GM12878 (cell line): ENCODE measurements at regions not wholly inside any gene's neighbourhood (a gene's known extent, or its start where the extent isn't known, plus 50 kb on each side); places are given as distances from the start of the nearest gene placed in this dataset.

Source experiments
- ATAC-seq: fragments of 200-7000 bp; cut with Tn5 transposase; 3 replicates; pipeline ENCODE4 v1.9.1; 2020; ENCODE audit warnings: mild to moderate bottlenecking, moderate library complexity
- BruUV-seq: library from RNA; stranded (reverse); fragments of 400-500 nt; replicated peaks from 2 replicates; lab custom pipeline; 2021; lab: Mats Ljungman, UMichigan
- CTCF ChIA-PET: fragments of 300-600 bp; sonication (Branson Sonifier 250); formaldehyde crosslinking; extraction: SDS; loops from one replicate; lab custom pipeline; 2021; ENCODE audit warnings: inconsistent platforms; lab: Yijun Ruan, JAX
- POLR2A ChIA-PET: fragments of 350-600 bp; formaldehyde crosslinking; extraction: SDS; loops from one replicate; lab custom pipeline; 2021; ENCODE audit warnings: inconsistent platforms; lab: Charles Lee
- RAD21 ChIA-PET: fragments of 300-600 bp; sonication (Branson Sonifier 250); formaldehyde crosslinking; loops from one replicate; lab custom pipeline; 2023; ENCODE audit warnings: antibody characterized with exemption; ENCODE audit not compliant: unreplicated experiment; lab: Charles Lee
- SMC1A ChIA-PET: fragments of 300-600 bp; sonication (Branson Sonifier 250); formaldehyde crosslinking; loops from one replicate; lab custom pipeline; 2023; ENCODE audit not compliant: unreplicated experiment, uncharacterized antibody; lab: Charles Lee
- DNase-seq: peaks from one replicate; pipeline ENCODE4 v3.0.0-alpha.2; 2011; ENCODE audit warnings: low read depth, low spot score
- FAIRE-seq: peaks from 3 replicates; lab custom pipeline; 2011; peaks lifted over from hg19 to GRCh38; lab: Jason Lieb, UNC
- H2AFZ ChIP-seq: 2 replicates; pipeline ENCODE4 v1.6.0; 2011; ENCODE audit warnings: low read depth, low read length, control low read depth; ENCODE audit not compliant: control insufficient read depth
- H3K27ac ChIP-seq: 2 replicates; pipeline ENCODE4 v1.5.1; 2011; ENCODE audit warnings: control low read depth; ENCODE audit not compliant: control insufficient read depth, insufficient read depth
- H3K27me3 ChIP-seq, 2 experiments: replicated peaks in 1 of 2; 2 replicates each; pipeline versions ENCODE4 v1.6.0 to v1.6.1; 2011; ENCODE audit warnings: low read length in 1 of 2; ENCODE audit not compliant: control insufficient read depth in 2 of 2, insufficient read depth in 2 of 2
- H3K36me3 ChIP-seq, 2 experiments: 2 replicates each; pipeline ENCODE4 v1.5.1; 2011; ENCODE audit warnings: low read length in 1 of 2; ENCODE audit not compliant: control insufficient read depth in 2 of 2, insufficient read depth in 2 of 2
- H3K4me1 ChIP-seq: 2 replicates; pipeline ENCODE4 v1.6.1; 2011; ENCODE audit warnings: mild to moderate bottlenecking, low read length, moderate library complexity, mixed read lengths; ENCODE audit not compliant: control insufficient read depth, insufficient read depth
- H3K4me2 ChIP-seq: 2 replicates; pipeline ENCODE4 v1.6.0; 2011; ENCODE audit warnings: control low read depth; ENCODE audit not compliant: control insufficient read depth, insufficient read depth
- H3K4me3 ChIP-seq: fragments of 200-600 bp; sonication (generic); 2 replicates; pipeline ENCODE4 v1.5.1; 2016
- H3K79me2 ChIP-seq: 2 replicates; pipeline ENCODE4 v1.6.0; 2011; ENCODE audit warnings: low read length; ENCODE audit not compliant: control insufficient read depth, insufficient read depth
- H3K9ac ChIP-seq: 2 replicates; pipeline ENCODE4 v1.8.0; 2011; ENCODE audit warnings: low read length, control low read depth, mixed read lengths; ENCODE audit not compliant: control insufficient read depth, insufficient read depth
- H3K9me3 ChIP-seq: replicated peaks from 3 replicates; pipeline ENCODE4 v1.5.1; 2011; ENCODE audit warnings: mild to moderate bottlenecking, low read length; ENCODE audit not compliant: control insufficient read depth, insufficient read depth
- H4K20me1 ChIP-seq: 2 replicates; pipeline ENCODE4 v1.6.0; 2011; ENCODE audit not compliant: control insufficient read depth, insufficient read depth
- HDGF ChIP-seq: fragments of 450-650 bp; IDR thresholded peaks from 2 replicates; pipeline ENCODE4 v1.6.1; 2016; ENCODE audit warnings: antibody characterized with exemption
- SPI1 ChIP-seq: IDR thresholded peaks from 2 replicates; pipeline ENCODE4 v1.6.1; 2011; ENCODE audit warnings: low read depth, mild to moderate bottlenecking, low read length, moderate library complexity, borderline replicate concordance; ENCODE audit not compliant: insufficient read depth
- TARDBP ChIP-seq: IDR thresholded peaks from 2 replicates; pipeline ENCODE4 v1.6.1; 2016; ENCODE audit warnings: borderline replicate concordance
- WGBS: methylation state at CpG from one replicate; pipeline ENCODE4 v1.1.6; 2016; ENCODE audit warnings: low lambda C conversion rate; ENCODE audit not compliant: insufficient replicate concordance, insufficient coverage; ENCODE audit errors: missing lambda C conversion rate; 5-methylcytosine and 5-hydroxymethylcytosine counted together
- in situ Hi-C: fragments of 300-500 bp; cut with MboI; formaldehyde crosslinking; loops from 9 replicates; pipeline ENCODE4 v1.14.3; 2018; ENCODE audit warnings: mixed read lengths
- intact Hi-C: fragments of 100-400 bp; cut with micrococcal nuclease; formaldehyde crosslinking; loops from one replicate; pipeline ENCODE4 v1.14.2; 2022; ENCODE audit not compliant: unreplicated experiment

- no peaks in the 10 kb centered on the region for H3K4me1 ChIP-seq
- no peaks in the 10 kb centered on the region for H3K9me3 ChIP-seq
- H3K36me3 ChIP-seq, result no peaks in the 10 kb centered on the region
- no peak overlapping the region for H3K4me2 ChIP-seq
- in situ Hi-C loops (no loop called here), intact Hi-C loops (no loop called here)
- BruUV-seq, result no TSS peak
- H3K4me3 ChIP-seq, result no peak overlapping the region
- TF ChIP-seq SPI1 (peak; percentile 53; the same call in 1 of the 2 replicates), TARDBP (no peak)
- H4K20me1 ChIP-seq, result no peaks in the 10 kb centered on the region
- FAIRE-seq, result peak; percentile 41
- WGBS, result 9% methylated on average over 7 of the region's 8 CpGs
- no peaks in the 10 kb centered on the region for H3K79me2 ChIP-seq
- no peak overlapping the region for H3K27ac ChIP-seq
- DNase-seq, result no peak
- ChIA-PET SMC1A (no interaction called here), CTCF (no interaction called here), RAD21 (no interaction called here), POLR2A (no interaction called here)
- H3K27me3 ChIP-seq, result no peaks in the 10 kb centered on the region
- no peak for ATAC-seq
- H3K9ac ChIP-seq, result no peak overlapping the region
- H2AFZ ChIP-seq, result no peak overlapping the region; the same call in 1 of the 2 replicates
These were observed 53.6 kb upstream of the RUNX1 start for GRCh38 chr21:35102488-35103371.

- no peaks in the 10 kb centered on the region for H3K9me3 ChIP-seq
- H2AFZ ChIP-seq, result no peak overlapping the region
- H4K20me1 ChIP-seq, result no peaks in the 10 kb centered on the region
- no peak overlapping the region for H3K27ac ChIP-seq
- no peak for TF ChIP-seq HDGF
- FAIRE-seq (no peak), ATAC-seq (no peak), DNase-seq (no peak)
- no peaks in the 10 kb centered on the region for H3K27me3 ChIP-seq
- SMC1A ChIA-PET, result interaction anchor here (0.6 to 0.8 kb wide), 2 partner anchors 14 to 18 kb away, joined by 3 to 4 read pairs; no protein-coding TSS in a partner anchor
- no peak overlapping the region for H3K9ac ChIP-seq
- H3K79me2 ChIP-seq, result no peaks in the 10 kb centered on the region
- intact Hi-C loops (no loop called here), in situ Hi-C loops (no loop called here)
- no peak overlapping the region for H3K4me2 ChIP-seq
- no peaks in the 10 kb centered on the region for H3K36me3 ChIP-seq
- POLR2A ChIA-PET, result no interaction called here
- no TSS peak for BruUV-seq
- CTCF ChIA-PET, result no interaction called here
- H3K4me3 ChIP-seq, result no peak overlapping the region
- RAD21 ChIA-PET, result no interaction called here
- 77% methylated on average over 8 of the region's 8 CpGs for WGBS
- H3K4me1 ChIP-seq, result no peaks in the 10 kb centered on the region
These were observed 51.3 kb upstream of the RUNX1 start for GRCh38 chr21:35100349-35100811.
